ENCODE measurements at regions not wholly inside any gene's neighbourhood (a gene's known extent, or its start where the extent isn't known, plus 50 kb on each side); places are given as distances from the start of the nearest gene placed in this dataset.

DNA sequence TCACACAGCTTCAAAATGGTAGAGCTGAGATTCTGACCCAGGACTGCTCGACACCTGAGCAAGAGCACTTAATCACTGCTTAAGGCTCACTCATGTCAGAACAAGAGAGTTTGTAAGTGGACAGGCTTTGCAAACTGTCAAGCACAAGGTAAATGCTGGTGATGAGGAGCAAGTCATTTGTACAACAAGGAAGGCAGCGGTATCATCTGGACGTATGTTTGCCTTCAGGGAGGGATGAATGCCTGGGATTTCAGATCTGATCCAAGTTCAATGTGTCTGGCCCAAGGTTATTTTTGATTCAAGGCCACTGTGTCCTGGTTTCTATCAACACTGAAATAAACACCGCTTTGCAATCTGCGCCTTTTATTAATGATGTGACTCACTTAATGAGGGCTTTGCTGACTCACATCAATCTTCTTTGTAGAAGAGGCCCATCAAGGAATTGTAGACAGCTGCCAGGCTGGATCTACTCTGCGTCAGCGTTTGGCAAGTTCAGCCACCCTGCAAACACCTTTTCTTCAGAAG lies 174.4 kb upstream of the HS3ST3A1 start:
- no peak for TF ChIP-seq CTCF (conservative IDR thresholded peaks at IDR 0.05; ENCODE audit: low read depth, low read length)
- DNase-seq (ENCODE audit: low read depth) = no peak
- H3K4me3 ChIP-seq (ENCODE audit: low read depth, low read length) = no peak overlapping the region

DNA sequence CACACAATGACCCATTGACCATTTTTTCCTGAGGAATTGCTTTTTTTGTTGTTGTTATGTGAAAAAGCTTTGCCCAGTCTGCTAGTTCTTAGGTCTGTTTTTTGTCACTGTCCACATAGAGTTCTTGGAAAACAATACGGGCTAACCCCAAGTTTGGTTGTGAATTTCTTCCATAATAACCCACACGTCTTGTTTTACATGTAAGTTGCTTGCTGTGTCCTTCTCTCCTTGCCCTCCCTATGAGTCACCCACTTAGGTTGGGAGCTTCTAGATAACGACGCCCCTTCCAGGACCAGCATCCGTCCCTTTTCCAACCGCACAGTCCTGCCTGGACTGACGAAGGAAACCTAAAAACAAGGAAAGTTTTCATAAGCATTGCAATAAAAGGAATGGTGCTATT lies 175.3 kb upstream of the HS3ST3A1 start:
- no peak for TF ChIP-seq CTCF (conservative IDR thresholded peaks at IDR 0.05; ENCODE audit: low read depth, low read length)
- no peak overlapping the region for H3K4me3 ChIP-seq (ENCODE audit: low read depth, low read length)
- DNase-seq (ENCODE audit: low read depth) = no peak

- H3K4me3 ChIP-seq (ENCODE audit: low read depth, low read length) = no peak overlapping the region
- no peak for TF ChIP-seq CTCF (conservative IDR thresholded peaks at IDR 0.05; ENCODE audit: low read depth, low read length)
- DNase-seq (ENCODE audit: low read depth) = no peak
These were observed 182.8 kb upstream of the HS3ST3A1 start for GRCh38 chr17:13784434-13785095.

DNA sequence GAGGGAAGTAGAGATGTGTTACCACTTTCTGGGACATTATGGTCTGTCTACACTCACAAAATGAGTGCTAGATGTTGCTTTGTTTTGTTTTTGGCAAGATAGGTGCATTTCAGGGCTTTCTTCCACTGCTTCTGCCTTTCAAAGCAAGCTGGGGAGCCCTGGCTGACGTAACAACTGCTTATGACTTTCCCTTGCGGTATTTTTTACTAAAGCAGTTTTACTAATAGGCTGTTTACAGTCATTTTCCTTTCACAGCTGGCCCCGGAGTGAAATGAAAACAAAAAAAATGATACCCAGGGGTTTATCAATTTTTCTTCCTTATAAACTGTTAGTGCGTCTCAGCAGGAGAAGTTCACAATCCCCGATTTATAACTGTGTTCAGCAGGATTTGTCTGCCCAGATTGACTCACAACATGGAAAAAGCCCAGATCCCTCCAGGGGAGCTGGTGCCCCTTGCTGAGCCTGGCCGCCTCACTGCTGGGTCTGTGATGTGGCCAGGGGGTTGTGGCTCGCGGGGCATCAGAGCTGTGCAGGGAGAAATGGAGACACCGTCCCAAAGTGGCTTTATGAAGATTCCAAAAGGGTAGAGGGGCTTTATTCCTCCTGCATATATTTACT lies 184.4 kb upstream of the HS3ST3A1 start:
- DNase-seq (ENCODE audit: low read depth) = peak; percentile 80
- no peak for TF ChIP-seq CTCF (conservative IDR thresholded peaks at IDR 0.05; ENCODE audit: low read depth, low read length)
- H3K4me3 ChIP-seq (ENCODE audit: low read depth, low read length) = no peak overlapping the region

DNA sequence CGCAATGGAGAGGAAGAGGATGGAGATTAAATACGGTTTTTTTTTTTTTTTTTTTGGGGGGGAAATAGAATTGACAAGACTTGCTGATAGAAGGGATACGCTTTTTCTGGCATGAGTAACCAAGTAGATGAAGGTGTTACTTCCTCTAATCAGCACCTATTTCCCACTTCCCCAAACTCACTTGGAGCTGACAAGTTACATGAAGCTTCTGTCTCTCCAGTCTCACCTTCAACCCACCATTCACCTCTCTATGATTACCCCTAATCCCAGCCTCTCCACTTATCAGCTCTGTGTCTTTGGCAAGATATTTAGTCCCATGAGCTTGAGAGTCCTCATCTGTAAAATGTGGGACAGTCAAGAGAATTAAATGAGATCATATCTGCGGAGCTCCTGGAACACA lies 185.9 kb upstream of the HS3ST3A1 start:
- H3K4me3 ChIP-seq (ENCODE audit: low read depth, low read length) = no peak overlapping the region
- DNase-seq (ENCODE audit: low read depth) = no peak
- TF ChIP-seq CTCF (conservative IDR thresholded peaks at IDR 0.05; ENCODE audit: low read depth, low read length) = no peak

DNA sequence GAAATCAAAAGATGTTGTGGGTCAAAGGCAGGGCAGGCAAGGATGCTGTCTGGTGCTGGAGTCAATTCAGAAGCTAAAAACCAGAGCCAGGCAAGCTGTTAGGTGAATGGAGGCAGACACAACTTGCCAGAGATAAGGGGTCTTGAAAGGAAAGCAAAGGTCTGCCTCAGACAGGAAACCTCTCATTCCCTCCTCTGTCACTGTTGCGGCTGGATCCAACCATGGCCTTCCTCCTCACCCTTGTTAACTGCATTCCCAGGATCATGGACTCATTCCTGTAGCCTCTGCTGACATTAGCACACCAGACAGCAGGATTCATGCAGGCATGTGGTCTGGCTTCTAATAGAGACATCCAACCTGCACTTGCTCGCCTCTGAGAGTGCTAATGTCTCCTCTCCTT lies 186.7 kb upstream of the HS3ST3A1 start:
- DNase-seq (ENCODE audit: low read depth) = no peak
- H3K4me3 ChIP-seq (ENCODE audit: low read depth, low read length) = no peak overlapping the region
- no peak for TF ChIP-seq CTCF (conservative IDR thresholded peaks at IDR 0.05; ENCODE audit: low read depth, low read length)

DNA sequence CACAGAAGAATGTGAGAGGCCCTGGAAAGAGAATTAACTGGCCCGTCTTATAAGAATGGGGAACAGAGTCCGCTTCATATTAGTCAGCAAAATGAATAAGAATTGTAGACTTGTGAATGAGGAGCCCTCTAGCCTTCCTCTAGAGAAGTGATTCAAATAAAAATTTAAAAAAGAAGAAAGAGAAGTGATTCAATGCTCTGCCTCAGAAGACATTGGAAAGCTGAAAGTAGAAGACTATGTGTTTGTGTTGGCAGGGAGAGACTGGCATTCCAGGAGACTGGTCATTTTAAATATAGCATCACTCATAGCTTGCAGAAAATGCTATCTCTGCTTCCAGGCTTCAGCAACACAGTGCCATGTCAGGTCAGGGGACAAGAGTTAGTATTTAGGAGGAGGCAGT lies 190.6 kb upstream of the HS3ST3A1 start:
- peak; percentile 42 for DNase-seq (ENCODE audit: low read depth)
- H3K4me3 ChIP-seq (ENCODE audit: low read depth, low read length) = no peak overlapping the region
- no peak for TF ChIP-seq CTCF (conservative IDR thresholded peaks at IDR 0.05; ENCODE audit: low read depth, low read length)

All from choroid plexus epithelial cell (primary cell).